Stimulated activated CD4-positive, alpha-beta T cell treated with anti-CD3 and anti-CD28 coated beads, Interleukin-1b, Interleukin-23, amount 100 ng/mL, for 4 hours (primary cell): ENCODE measurements at regions not wholly inside any gene's neighbourhood (a gene's known extent, or its start where the extent isn't known, plus 50 kb on each side); places are given as distances from the start of the nearest gene placed in this dataset.
"Not testable (repeated sequence)": the region's sequence is repeated elsewhere in the genome, so short reads cannot be mapped to it uniquely, and the experiment has no call there.

ENCODE experiments used
- DNase-seq, 2 donors: peaks; one replicate each; pipeline ENCODE4 v3.0.0-alpha.2; 2020; ENCODE audit warnings: low read depth in 2 of 2

DNA sequence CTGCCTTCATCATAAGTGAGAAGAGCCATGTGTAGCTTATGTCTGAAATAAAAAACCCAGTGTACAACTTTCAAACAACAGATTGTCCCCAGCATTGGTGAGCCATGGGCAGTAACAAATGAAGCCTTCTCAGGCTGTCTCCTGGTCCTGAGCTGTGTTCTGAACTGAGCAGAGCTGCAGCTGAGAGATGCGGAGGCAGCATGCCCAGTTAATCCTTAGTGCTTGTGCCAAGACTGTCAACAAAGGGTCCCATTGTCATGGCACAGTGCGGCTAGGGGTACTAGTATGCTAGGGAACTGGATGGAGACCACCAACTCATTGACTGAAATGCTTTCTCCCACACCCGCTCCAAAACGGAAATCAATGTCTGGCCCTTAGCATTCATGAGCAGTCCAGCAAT lies 154.3 kb downstream of the RMST start:
- no peak for DNase-seq

DNA sequence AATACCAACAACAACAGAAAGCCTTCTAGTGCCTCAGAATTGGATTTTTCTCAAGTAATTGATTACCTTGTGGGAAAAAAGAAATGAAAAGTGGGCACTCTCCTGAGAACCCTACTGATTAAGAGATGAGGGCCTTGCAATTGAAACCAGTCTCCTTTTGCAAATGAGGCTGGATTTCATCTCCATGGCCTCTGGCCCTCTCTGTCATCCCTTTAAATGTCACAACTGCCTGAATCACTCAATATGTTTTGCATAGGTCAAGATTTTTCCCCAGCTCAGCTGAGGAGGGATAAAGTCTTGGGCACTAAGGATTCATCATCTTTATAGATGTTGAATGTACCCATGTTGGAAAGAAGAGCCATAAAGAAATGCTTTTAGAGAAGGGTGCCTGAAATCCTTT lies 166.4 kb downstream of the RMST start:
- DNase-seq, result no peak

DNA sequence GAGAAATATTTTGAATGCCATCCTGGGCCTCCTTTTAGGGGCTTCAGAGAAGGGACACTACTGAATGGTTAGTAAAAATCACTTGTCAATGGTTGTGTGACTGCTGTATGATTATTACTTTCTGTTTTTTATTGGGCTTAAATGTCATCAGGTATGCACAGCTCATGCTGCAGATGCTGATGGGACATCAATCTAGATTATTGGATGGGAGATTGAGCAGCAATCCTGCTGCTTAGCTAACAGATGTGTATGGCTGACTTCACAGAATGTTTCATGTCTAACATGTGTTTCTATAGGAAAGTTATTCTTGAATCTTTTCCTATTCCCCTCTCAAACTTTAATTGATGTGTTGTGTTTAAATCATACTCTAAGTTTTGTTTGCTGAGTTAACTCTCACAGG lies 166.8 kb downstream of the RMST start:
- no peak for DNase-seq

DNA sequence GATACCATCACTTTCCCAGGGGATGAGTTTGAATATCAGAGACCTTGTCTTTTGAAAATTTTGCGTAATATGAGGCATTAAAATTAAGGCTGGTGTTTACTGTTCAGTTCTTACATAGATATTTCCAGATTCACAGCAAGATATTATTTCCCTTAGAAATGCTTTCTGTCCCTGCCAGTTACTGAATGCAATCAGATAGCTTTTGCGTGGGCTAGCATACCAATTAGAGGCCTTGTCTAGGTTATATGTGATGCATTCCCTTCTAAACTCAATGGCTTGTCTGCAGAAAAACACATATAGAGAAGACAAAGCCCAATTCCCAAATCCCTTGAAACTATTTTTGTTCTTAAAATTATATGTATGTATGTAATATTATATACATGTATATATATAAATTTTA lies 167.8 kb downstream of the RMST start:
- DNase-seq, result no peak

DNA sequence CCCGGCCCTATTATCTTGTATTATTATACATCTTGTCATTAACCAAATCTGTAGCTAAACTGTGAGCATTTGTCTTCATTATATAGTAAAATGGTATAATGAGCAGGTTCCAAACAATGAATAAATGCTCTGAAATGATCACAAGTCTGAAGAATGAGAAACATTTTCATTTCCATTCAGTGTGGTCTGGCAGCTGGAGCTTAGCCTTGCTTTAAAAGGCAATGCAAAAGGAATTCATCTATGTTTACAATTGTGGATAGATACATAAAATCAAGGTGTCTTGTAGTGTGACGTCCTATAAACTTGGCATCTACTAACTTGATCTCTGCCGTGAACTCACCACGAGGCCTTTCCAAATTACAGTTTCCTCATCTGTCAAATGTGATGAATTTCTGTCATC lies 168.3 kb downstream of the RMST start:
- no peak for DNase-seq

DNA sequence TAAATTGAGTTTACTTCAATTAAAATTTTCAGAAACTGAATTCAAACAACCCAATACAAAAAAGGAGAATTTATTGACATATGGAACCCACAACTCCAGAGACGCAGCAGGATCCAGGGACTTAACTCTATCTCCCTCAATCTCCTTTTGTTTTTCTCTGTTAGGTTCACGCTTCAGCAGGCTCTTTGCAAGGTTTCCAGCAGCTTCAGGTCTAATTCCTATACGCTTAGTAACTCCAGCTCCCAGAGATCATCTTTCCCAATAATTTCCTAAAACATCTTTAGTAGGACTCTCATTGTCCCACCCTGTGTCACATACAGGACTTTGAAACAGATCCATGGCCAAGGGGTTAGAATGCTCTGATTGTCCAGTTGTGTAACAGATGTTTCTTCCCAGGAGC lies 175.2 kb downstream of the RMST start:
- DNase-seq, result no peak

DNA sequence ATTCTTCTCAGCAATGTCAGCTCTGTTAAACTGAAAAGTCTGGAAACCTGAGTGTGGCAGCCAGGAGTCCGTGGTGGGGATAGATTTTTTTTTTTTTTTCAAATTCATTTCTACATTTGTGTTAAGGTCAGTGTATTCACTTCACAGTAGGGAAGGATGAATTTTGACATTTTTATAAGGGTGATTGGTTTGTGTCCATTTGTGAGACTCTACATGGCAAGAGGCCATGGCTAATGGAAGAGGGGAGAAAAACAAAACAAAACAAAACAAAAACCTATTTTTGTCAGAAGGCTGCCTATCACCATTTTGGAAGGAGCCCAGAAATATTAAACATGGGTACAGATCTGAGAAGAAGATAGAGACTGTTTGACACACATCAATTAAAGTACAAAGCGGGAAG lies 176.1 kb downstream of the RMST start:
- no peak for DNase-seq

DNA sequence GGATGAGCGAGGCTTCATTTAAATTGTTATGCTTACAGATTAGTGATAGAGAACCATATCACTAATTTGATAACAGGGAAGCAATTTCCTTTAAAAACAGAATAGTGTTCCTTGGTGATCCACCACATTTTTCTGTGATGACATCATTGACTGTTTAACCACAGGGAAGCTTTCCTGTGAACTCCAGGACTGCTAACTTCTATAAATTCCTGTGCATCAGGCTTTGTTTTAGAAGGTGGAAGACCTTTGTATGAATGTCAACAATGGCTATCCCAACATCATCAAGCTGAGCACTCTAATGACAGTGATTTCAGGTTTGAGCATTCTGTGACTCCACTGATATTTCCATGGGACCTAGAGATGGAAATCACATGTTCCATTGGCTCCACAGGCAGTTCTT lies 177.1 kb downstream of the RMST start:
- DNase-seq, result no peak

DNA sequence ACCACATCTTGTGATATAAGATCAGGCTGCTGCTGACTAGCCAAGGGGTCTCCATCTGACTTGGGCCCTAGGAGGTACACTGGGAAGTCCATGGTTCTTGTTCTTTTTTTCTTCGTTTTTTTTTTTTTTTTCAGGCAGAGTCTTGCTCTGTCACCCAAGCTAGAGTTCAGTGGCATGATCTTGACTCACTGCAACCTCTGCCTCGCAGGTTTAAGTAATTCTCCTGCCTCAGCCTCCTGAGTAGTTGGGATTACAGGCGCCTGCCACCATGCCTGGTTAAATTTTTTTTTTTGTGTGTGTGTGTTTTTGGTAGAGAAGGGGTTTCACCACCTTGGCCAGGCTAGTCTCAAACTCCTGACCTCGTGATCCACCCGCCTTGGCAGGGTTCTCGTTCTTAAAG lies 178.2 kb downstream of the RMST start:
- DNase-seq, result no peak

DNA sequence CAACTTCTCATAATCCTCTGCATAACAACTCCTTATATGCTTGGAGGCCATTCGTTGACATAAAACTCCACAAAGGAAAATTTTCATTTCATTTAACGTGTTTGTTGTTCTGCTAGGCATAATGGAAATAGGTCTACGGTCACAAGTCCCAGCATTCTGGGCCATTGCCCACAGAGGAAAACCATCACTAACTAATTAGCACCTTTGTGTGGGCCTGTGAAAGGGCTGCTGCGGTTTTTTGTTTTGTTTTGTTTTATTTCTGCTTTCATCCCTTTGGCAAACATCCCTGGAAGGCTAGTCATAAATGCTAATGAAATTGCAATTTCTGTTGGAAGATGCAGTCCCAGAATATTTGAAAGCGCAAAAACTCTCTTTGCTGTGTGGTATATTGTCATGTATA lies 180.3 kb downstream of the RMST start:
- DNase-seq, result no peak

DNA sequence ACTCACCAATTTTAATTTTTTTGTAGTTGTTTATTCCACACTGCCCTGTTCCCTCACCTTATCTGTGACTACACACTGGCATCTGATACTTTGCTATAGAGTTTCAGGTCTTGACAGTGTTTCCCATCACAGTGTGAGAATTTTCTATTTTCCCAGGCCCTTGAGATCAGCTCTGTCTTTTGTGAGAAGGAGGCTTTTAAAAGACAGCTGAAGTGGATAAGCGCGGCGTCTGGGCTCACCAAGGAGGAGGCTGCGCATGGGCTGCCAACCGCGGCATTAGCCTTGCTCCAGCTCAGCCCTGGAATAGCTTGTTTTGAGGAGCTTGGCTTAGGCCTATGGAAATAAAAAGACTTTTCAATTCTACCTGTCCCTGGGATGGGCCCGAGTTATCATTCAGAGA lies 181.3 kb downstream of the RMST start:
- DNase-seq, result no peak

DNA sequence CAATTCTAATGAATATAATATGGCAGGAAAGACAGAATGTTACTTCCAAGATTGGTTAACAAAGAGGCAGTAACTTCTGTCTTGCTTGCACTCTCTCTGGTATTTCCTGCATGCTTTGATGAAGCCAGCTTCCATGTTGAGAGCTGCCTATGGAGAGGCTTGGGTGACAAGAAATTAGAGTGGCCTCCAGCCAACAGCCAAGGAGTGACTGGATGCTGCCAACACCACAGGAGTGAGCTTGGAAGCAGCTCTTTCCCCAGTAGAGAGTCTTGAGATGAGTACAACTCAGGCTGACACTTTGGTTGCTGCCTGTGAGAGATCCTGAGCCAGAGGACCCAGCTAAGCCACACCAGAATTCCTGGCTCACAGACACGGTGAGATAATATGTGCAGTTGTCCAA lies 183.1 kb downstream of the RMST start:
- DNase-seq, result no peak

DNA sequence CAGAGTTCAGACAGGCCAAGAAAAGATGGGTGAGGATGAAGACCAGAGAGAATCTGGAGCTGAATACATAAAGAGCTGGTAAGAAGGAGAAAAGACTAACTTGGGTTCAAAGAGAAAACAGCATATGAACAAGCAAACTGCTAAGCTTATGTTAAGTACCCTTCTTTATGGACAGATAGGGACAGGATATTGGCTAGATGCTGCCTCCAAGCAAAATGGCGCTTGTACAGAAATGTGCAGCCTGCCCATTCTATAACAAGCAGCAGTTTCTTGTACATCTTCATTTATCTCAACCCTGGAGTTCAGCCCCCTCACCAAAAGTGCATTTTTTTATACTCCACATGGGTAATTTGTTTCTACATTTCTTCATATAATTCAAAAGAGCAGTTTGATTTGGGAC lies 184.5 kb downstream of the RMST start:
- DNase-seq, result no peak

DNA sequence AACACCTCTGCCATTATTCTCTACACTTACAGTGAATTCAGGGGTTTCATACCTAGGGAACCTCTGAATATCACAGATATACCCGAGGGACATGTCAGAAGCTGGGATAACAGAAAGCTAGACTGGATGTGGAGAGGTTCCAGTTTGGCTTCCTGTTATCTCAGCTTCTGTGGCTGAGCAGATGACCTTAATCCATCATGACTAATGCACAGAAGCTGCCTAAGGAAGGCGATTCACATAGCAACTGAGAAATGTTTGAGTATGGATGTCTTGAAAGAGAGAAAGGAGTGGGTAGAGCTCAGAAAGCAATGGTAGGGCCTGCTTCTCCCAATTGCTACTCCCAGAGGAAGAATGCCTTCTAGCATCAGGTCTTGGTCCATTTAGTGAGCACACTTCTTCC lies 187.6 kb downstream of the RMST start:
- no peak for DNase-seq

DNA sequence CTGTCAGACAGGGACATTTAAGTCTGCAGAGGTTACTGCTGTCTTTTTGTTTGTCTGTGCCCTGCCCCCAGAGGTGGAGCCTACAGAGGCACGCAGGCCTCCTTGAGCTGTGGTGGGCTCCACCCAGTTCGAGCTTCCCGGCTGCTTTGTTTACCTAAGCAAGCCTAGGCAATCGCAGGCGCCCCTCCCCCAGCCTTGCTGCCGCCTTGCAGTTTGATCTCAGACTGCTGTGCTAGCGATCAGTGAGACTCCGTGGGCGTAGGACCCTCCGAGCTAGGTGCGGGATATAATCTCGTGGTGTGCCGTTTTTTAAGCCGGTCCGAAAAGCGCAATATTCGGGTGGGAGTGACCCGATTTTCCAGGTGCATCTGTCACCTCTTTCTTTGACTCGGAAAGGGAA lies 193.9 kb downstream of the RMST start:
- not testable (repeated sequence) for DNase-seq

DNA sequence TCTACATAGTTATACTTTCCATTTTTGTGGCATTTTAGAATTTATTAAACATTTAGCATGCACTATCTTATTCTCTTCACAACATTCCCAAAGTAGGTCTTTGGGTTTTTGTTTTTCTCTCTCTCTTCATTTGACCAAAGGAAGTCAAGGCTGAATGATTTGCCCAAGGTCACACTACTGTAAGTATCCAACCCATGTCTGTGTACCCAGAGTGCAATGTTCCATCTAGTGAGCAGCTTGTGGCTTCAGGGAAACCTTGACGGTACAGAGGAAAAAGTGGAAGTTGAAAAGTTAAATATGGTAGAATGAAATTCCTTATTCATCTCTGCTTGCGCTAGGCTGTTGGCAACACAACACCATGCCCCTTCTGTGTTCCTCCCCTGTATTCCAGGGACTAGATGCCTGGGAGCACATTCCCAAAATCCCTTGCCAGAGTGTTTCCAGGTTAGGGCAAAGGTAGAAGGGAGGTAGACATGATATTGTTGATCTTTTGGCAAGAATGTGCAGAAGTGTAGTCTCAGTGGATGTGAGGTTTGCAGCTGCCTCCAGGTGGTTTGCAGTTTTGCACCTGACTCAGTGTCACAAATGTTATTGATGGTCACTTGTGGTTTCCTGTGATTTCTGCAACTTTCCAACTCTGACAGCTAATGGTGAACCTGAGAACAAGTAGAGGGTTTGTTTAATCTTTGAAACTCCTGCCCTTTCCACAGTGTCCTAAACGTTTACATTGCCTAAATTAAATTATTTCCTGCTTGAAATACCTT lies 196.7 kb downstream of the RMST start:
- no peak for DNase-seq

DNA sequence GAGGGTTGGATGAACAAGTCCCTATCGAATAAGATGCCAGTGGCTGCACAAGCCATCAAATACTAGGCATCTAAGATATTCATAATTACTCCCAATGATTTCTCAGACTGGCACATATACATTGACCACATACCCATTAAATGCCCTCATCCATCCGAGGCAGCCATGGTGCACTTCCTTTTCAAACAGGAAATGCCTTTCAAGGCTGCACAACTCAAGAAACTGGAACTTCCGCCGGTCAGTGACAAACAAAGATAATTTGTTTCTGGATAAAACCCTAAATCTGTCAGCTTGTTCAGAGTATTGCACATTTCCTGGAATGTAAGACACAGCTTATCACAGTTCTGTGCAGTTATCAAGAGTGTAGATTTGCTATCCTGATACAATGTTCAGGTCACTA lies 203.7 kb downstream of the RMST start:
- no peak for DNase-seq

DNA sequence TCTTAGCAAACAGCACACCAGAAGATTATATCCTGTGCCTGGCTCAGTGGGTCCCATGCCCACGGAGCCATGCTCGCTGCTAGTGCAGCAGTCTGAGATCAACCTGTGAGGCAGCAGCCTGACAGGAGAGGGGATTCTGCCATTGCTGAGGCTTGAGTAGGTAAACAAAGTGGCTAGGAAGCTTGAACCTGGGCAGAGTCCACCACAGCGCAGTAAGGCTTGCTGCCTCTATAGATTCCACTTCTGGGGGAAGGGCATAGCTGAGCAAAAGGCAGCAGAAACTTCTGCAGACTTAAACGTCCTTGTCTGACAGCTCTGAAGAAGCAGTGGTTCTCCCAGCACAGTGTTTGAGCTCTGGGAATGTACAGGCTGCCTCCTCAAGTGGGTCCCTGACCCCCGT lies 210.3 kb downstream of the RMST start:
- no peak for DNase-seq

DNA sequence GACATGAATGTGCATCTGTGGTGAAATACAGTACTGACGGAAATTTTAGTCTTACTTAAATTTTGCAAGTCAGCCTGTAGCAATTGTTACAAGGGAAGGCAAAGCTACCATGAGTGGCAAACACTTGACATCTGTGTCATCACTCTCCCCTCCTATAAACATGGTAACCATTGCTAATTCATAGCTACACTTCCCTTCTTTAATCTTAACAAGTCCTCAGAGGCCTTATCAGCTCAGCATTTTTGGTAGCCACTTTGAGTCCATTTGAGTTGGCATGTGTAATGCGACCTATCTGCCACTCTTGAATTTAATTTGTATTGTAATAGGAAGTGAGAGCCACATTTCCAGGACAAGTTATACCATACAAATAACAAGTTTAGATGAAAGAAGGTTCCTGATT lies 218.1 kb downstream of the RMST start:
- DNase-seq, result no peak

DNA sequence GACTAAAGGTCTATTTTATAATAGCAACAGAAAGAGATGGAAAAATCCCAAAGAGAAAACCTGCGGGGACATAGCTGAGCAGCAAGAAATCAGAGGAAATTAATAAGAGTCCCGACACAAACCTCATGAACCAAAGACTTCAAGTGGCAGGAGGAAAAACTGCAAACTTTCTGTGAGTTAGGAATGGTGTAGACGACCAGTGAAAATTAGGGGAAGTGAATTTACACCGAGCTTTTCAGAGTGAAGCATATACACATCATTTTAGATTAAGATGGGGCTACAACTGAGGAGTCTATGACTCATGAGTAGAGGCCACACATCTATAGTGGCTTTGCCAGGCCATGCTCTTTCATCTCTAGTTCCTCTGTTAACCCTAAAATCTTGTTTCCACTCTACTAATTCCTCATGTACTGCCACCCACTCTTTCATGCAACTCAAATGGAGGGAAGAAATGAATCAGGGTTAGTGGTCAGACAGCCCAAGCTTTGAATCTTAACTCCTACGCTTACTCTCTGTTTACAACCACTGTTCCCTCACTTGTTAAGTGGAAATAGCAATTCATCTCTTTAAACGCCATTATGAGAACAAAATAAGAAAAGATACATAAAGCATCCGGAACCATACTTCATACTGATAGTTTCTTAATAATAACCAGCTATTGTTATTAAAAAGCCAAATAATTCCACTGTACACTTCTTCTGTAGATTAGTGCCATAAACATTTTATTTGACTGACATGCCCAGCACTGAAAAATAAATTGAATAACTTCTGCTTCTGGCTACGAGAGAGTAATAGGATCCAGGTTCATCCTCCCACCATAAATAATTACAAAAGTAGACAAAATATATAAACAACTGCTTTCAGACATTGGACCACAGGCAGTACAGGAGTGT lies 219.3 kb downstream of the RMST start:
- no peak for DNase-seq

DNA sequence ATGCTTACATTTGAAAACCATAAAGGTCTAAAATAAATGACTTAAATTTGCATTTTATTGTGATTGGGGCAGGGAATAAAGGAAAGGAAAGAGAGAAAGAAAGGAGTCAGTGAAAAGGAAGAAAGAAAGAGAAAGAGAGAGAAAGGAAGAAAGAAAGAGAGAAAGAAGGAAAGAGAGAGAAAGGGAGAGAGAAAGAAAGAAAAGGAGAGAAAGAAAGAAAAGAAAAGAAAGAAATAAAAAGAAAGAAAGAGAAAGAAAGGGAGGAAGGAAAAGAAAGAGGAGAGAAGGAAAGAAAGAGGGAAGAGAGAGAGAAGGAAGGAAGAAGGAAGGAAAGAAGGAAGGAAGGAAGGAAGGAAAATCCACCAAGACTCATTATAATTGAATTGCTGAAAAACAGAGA lies 222.8 kb downstream of the RMST start:
- DNase-seq, result no peak

DNA sequence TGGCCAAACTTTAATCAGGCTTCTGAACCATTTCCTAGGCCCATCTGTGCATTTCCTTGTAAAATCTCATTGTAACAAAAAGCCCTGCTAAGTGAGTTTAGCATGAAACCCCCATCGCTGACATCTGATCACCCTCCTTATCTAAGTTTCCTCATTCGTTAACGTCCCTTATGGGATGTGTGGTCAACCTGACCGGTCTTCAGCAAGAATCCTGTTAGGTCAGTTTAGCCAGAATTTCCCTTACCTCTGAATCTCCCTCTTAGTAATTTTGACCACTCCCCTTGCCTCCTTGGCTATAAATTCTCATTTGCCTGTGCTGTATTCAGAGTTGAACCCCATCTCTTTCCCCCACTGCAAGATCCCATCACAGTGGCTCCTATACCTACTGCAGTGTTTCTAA lies 239.3 kb downstream of the RMST start:
- no peak for DNase-seq

DNA sequence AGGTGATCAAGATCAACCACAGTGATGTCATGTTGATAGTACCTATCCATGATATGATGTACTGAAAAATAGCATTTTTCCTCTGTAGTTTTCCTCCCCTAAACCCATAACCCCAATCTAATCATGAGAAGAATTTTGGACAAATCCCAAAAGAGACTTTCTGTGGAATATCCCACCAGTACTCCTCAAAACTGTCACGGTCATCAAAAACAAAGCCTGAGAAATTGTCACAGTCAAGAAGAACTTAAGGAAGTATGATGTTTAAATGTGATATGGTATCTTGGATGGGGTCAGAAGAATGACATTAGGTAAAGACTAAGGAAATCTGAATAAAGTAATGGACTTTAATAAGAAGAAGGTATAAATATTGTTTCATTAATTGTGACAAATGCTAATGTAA lies 248.8 kb downstream of the RMST start:
- no peak for DNase-seq
